ENCODE measurements at regions not wholly inside any gene's neighbourhood (a gene's known extent, or its start where the extent isn't known, plus 50 kb on each side); places are given as distances from the start of the nearest gene placed in this dataset.

- H3K36me3 ChIP-seq: no peaks in the 10 kb centered on the region
- H3K9me3 ChIP-seq: no peaks in the 10 kb centered on the region
- no peak overlapping the region for H3K27ac ChIP-seq
- ATAC-seq (no peak), DNase-seq (no peak)
- no peaks in the 10 kb centered on the region for H3K4me1 ChIP-seq
- intact Hi-C loops (cut with DNase I): no loop called here
- TF ChIP-seq CTCF (IDR thresholded peaks at IDR 0.05): no peak
- H3K27me3 ChIP-seq: no peaks in the 10 kb centered on the region
- no peak overlapping the region for H3K4me3 ChIP-seq
These were observed 335.6 kb upstream of the SLC16A7 start for GRCh38 chr12:59260202-59260601.

- no peak for TF ChIP-seq CTCF (IDR thresholded peaks at IDR 0.05)
- no peak for DNase-seq
- Histone ChIP-seq H3K4me1 (no peaks in the 10 kb centered on the region), H3K4me3 (no peak overlapping the region), H3K36me3 (no peaks in the 10 kb centered on the region), H3K9me3 (no peaks in the 10 kb centered on the region), H3K27ac (no peak overlapping the region), H3K27me3 (no peaks in the 10 kb centered on the region)
- ATAC-seq: no peak
- intact Hi-C loops (cut with DNase I): no loop called here
These were observed 332.4 kb upstream of the LRIG3 start for GRCh38 chr12:59252731-59253130.

- intact Hi-C loops (cut with DNase I): no loop called here
- no peak for ATAC-seq
- H3K27me3 ChIP-seq: no peaks in the 10 kb centered on the region
These were observed 330.5 kb upstream of the LRIG3 start for GRCh38 chr12:59250766-59251165.

GRCh38 chr12:59240048-59240447 is 319.7 kb upstream of the LRIG3 start:
- H3K27me3 ChIP-seq: no peaks in the 10 kb centered on the region
- ATAC-seq (no peak), DNase-seq (no peak)
- intact Hi-C loops (cut with DNase I): no loop called here
- H3K36me3 ChIP-seq: no peaks in the 10 kb centered on the region
- H3K4me1 ChIP-seq: no peaks in the 10 kb centered on the region
- H3K9me3 ChIP-seq: no peaks in the 10 kb centered on the region
- no peak overlapping the region for H3K4me3 ChIP-seq
- no peak overlapping the region for H3K27ac ChIP-seq
- TF ChIP-seq CTCF (IDR thresholded peaks at IDR 0.05): no peak

More at GRCh38 chr12:59250766-59251165, 330.5 kb upstream of the LRIG3 start:
- H3K36me3 ChIP-seq: no peaks in the 10 kb centered on the region
- H3K27ac ChIP-seq: no peak overlapping the region
- TF ChIP-seq CTCF (IDR thresholded peaks at IDR 0.05): no peak
- no peak for DNase-seq
- no peaks in the 10 kb centered on the region for H3K9me3 ChIP-seq
- H3K4me1 ChIP-seq: no peaks in the 10 kb centered on the region
- H3K4me3 ChIP-seq: no peak overlapping the region

- Histone ChIP-seq H3K36me3 (no peaks in the 10 kb centered on the region), H3K4me3 (no peak overlapping the region), H3K9me3 (no peaks in the 10 kb centered on the region), H3K4me1 (no peaks in the 10 kb centered on the region), H3K27me3 (no peaks in the 10 kb centered on the region), H3K27ac (no peak overlapping the region)
- no peak for TF ChIP-seq CTCF (IDR thresholded peaks at IDR 0.05)
- DNase-seq: no peak
- no peak for ATAC-seq
- intact Hi-C loops (cut with DNase I): no loop called here
These were observed 314.1 kb upstream of the LRIG3 start for GRCh38 chr12:59234391-59234790.

GRCh38 chr12:59230334-59230733 is 310.0 kb upstream of the LRIG3 start:
- no peak for DNase-seq
- Histone ChIP-seq H3K4me3 (no peak overlapping the region), H3K36me3 (no peaks in the 10 kb centered on the region), H3K4me1 (no peaks in the 10 kb centered on the region), H3K9me3 (no peaks in the 10 kb centered on the region), H3K27ac (no peak overlapping the region), H3K27me3 (no peaks in the 10 kb centered on the region)
- ATAC-seq: no peak
- intact Hi-C loops (cut with DNase I): no loop called here
- TF ChIP-seq CTCF (IDR thresholded peaks at IDR 0.05): no peak

Data from upper lobe of right lung (tissue), 1 donor.